Trophoblast cell (in vitro differentiated cells and primary cell): ENCODE measurements at regions not wholly inside any gene's neighbourhood (a gene's known extent, or its start where the extent isn't known, plus 50 kb on each side); places are given as distances from the start of the nearest gene placed in this dataset.

Experiments used
- DNase-seq, 2 donors: peaks; one replicate each; pipeline ENCODE4 v3.0.0-alpha.2; 2016
- H2AFZ ChIP-seq: 2 replicates; pipeline ENCODE4 v1.6.1; 2013; ENCODE audit warnings: low read length, moderate library complexity, mild to moderate bottlenecking; ENCODE audit not compliant: insufficient read depth, poor library complexity
- H2AK5ac ChIP-seq: 2 replicates; pipeline ENCODE4 v1.6.1; 2013; ENCODE audit warnings: mild to moderate bottlenecking, low read length
- H2BK120ac ChIP-seq: 2 replicates; pipeline ENCODE4 v1.6.1; 2013; ENCODE audit warnings: low read length, mild to moderate bottlenecking, moderate library complexity; ENCODE audit not compliant: insufficient read depth, poor library complexity
- H2BK12ac ChIP-seq: 2 replicates; pipeline ENCODE4 v1.6.1; 2013; ENCODE audit warnings: mild to moderate bottlenecking, low read length, moderate library complexity
- H2BK5ac ChIP-seq: 2 replicates; pipeline ENCODE4 v1.6.1; 2013; ENCODE audit warnings: low read length, low read depth, moderate library complexity, mild to moderate bottlenecking; ENCODE audit not compliant: poor library complexity
- H3K14ac ChIP-seq: 2 replicates; pipeline ENCODE4 v1.6.1; 2013; ENCODE audit warnings: mild to moderate bottlenecking, low read length
- H3K18ac ChIP-seq: 2 replicates; pipeline ENCODE4 v1.6.1; 2013; ENCODE audit warnings: mild to moderate bottlenecking, low read length
- H3K23ac ChIP-seq: 2 replicates; pipeline ENCODE4 v1.6.1; 2013; ENCODE audit warnings: low read length
- H3K27ac ChIP-seq: 2 replicates; pipeline ENCODE4 v1.5.1; 2013; ENCODE audit warnings: low read depth, mild to moderate bottlenecking, inconsistent platforms, low read length, moderate library complexity
- H3K27me3 ChIP-seq: 2 replicates; pipeline ENCODE4 v1.6.1; 2013; ENCODE audit warnings: inconsistent platforms, mild to moderate bottlenecking, low read length, moderate library complexity; ENCODE audit not compliant: insufficient read depth
- H3K36me3 ChIP-seq, 2 experiments: 1 replicate in 1 of 2; 2 replicates in 1 of 2; pipeline ENCODE4 v1.6.1; 2013; ENCODE audit warnings: low read length in 2 of 2, mild to moderate bottlenecking in 2 of 2, moderate library complexity in 1 of 2; ENCODE audit not compliant: insufficient read depth in 2 of 2, control insufficient read depth in 1 of 2
- H3K4ac ChIP-seq: 2 replicates; pipeline ENCODE4 v1.6.1; 2013; ENCODE audit warnings: low read depth, mild to moderate bottlenecking, low read length, moderate library complexity
- H3K4me1 ChIP-seq, 2 experiments: 1 replicate in 1 of 2; 2 replicates in 1 of 2; pipeline ENCODE4 v1.6.1; 2013; ENCODE audit warnings: low read length in 2 of 2, mild to moderate bottlenecking in 2 of 2, moderate library complexity in 1 of 2; ENCODE audit not compliant: insufficient read depth in 2 of 2, control insufficient read depth in 1 of 2
- H3K4me2 ChIP-seq: 2 replicates; pipeline ENCODE4 v1.6.1; 2013; ENCODE audit warnings: inconsistent platforms, mild to moderate bottlenecking, low read length, moderate library complexity
- H3K4me3 ChIP-seq: 2 replicates; pipeline ENCODE4 v1.5.1; 2013; ENCODE audit warnings: mild to moderate bottlenecking, low read depth, low read length, inconsistent platforms
- H3K79me1 ChIP-seq: one replicate; pipeline ENCODE4 v1.6.1; 2013; ENCODE audit warnings: low read length
- H3K79me2 ChIP-seq: 2 replicates; pipeline ENCODE4 v1.6.1; 2013; ENCODE audit warnings: low read length, mild to moderate bottlenecking; ENCODE audit not compliant: control insufficient read depth, insufficient read depth, poor library complexity
- H3K9ac ChIP-seq: 2 replicates; pipeline ENCODE4 v1.6.1; 2013; ENCODE audit warnings: mild to moderate bottlenecking, low read length
- H3K9me3 ChIP-seq: 2 replicates; pipeline ENCODE4 v1.6.1; 2013; ENCODE audit warnings: low read depth, mild to moderate bottlenecking, control low read depth, inconsistent platforms, low read length; ENCODE audit not compliant: insufficient read depth
- H4K12ac ChIP-seq: 2 replicates; pipeline ENCODE4 v1.6.1; 2013; ENCODE audit warnings: low read depth, mild to moderate bottlenecking, low read length, moderate library complexity
- H4K8ac ChIP-seq: 2 replicates; pipeline ENCODE4 v1.6.1; 2013; ENCODE audit warnings: low read depth, mild to moderate bottlenecking, low read length, moderate library complexity
- H4K91ac ChIP-seq: one replicate; pipeline ENCODE4 v1.6.1; 2013; ENCODE audit warnings: low read depth, mild to moderate bottlenecking, low read length, moderate library complexity
- WGBS: extraction: QIAGEN DNeasy Blood & Tissue Kit; methylation state at CpG from one replicate; pipeline ENCODE4 v1.1.7; 2013; ENCODE audit warnings: missing lambda C conversion rate; ENCODE audit not compliant: insufficient read length, insufficient coverage; ENCODE audit errors: extremely low coverage; 5-methylcytosine and 5-hydroxymethylcytosine counted together

GRCh38 chr5:36491856-36492255 lies 114.5 kb upstream of the SLC1A3 start:
- no peak for DNase-seq
- H2BK12ac ChIP-seq: no peak overlapping the region

GRCh38 chr5:36492984-36493654 lies 113.3 kb upstream of the SLC1A3 start:
- Histone ChIP-seq H3K4me1 (no peaks in the 10 kb centered on the region), H3K27me3 (no peaks in the 10 kb centered on the region), H4K8ac (no peak overlapping the region), H3K79me1 (no peaks in the 10 kb centered on the region), H3K23ac (no peak overlapping the region), H3K36me3 (no peaks in the 10 kb centered on the region), H3K14ac (no peak overlapping the region), H2AFZ (no peak overlapping the region), H3K4me2 (no peak overlapping the region), H2BK12ac (no peak overlapping the region), H3K27ac (no peak overlapping the region), H4K12ac (no peak overlapping the region), H2BK120ac (no peak overlapping the region), H2AK5ac (no peak overlapping the region), H2BK5ac (no peak overlapping the region), H3K4me3 (no peak overlapping the region), H3K79me2 (no peaks in the 10 kb centered on the region), H4K91ac (no peak overlapping the region), H3K18ac (no peak overlapping the region), H3K9me3 (no peaks in the 10 kb centered on the region), H3K4ac (no peak overlapping the region), H3K9ac (no peak overlapping the region)
- DNase-seq: no peak
- WGBS: no CpG with 5 or more reads among the region's 2 CpGs

More at GRCh38 chr5:36491856-36492255, 114.5 kb upstream of the SLC1A3 start:
- H3K18ac ChIP-seq: no peak overlapping the region
- no peak overlapping the region for H3K4me2 ChIP-seq
- no peak overlapping the region for H3K4ac ChIP-seq
- H3K79me1 ChIP-seq: no peaks in the 10 kb centered on the region
- H3K79me2 ChIP-seq: no peaks in the 10 kb centered on the region
- H3K27ac ChIP-seq: no peak overlapping the region
- H3K36me3 ChIP-seq: no peaks in the 10 kb centered on the region
- no peaks in the 10 kb centered on the region for H3K27me3 ChIP-seq
- H3K14ac ChIP-seq: no peak overlapping the region
- H2AFZ ChIP-seq: no peak overlapping the region
- no CpG with 5 or more reads among the region's 7 CpGs for WGBS
- H3K4me1 ChIP-seq: no peaks in the 10 kb centered on the region
- no peak overlapping the region for H4K12ac ChIP-seq
- H3K4me3 ChIP-seq: no peak overlapping the region
- no peak overlapping the region for H2AK5ac ChIP-seq
- no peak overlapping the region for H2BK5ac ChIP-seq
- H3K9ac ChIP-seq: no peak overlapping the region
- H2BK120ac ChIP-seq: no peak overlapping the region
- no peak overlapping the region for H4K91ac ChIP-seq
- H4K8ac ChIP-seq: no peak overlapping the region
- H3K9me3 ChIP-seq: no peaks in the 10 kb centered on the region
- H3K23ac ChIP-seq: no peak overlapping the region

- Histone ChIP-seq H4K91ac (no peak overlapping the region), H3K4me3 (no peak overlapping the region), H2BK5ac (no peak overlapping the region), H3K23ac (no peak overlapping the region), H3K27ac (no peak overlapping the region), H3K9ac (no peak overlapping the region), H2AFZ (no peak overlapping the region), H3K18ac (no peak overlapping the region), H3K27me3 (no peaks in the 10 kb centered on the region), H3K4me1 (no peaks in the 10 kb centered on the region), H3K79me2 (no peaks in the 10 kb centered on the region), H2BK120ac (no peak overlapping the region), H3K36me3 (no peaks in the 10 kb centered on the region), H4K12ac (no peak overlapping the region), H3K4me2 (no peak overlapping the region), H2BK12ac (no peak overlapping the region), H3K4ac (no peak overlapping the region), H3K79me1 (no peaks in the 10 kb centered on the region), H3K14ac (no peak overlapping the region), H2AK5ac (no peak overlapping the region), H4K8ac (no peak overlapping the region), H3K9me3 (no peaks in the 10 kb centered on the region)
- WGBS: no CpG with 5 or more reads among the region's 1 CpG
- no peak for DNase-seq
Observed at GRCh38 chr5:36494028-36494427, 112.4 kb upstream of the SLC1A3 start.

- H3K79me1 ChIP-seq: no peaks in the 10 kb centered on the region
- no peak overlapping the region for H4K91ac ChIP-seq
- no peaks in the 10 kb centered on the region for H3K36me3 ChIP-seq
- H2AK5ac ChIP-seq: no peak overlapping the region
- no peak overlapping the region for H3K4ac ChIP-seq
- H2AFZ ChIP-seq: no peak overlapping the region
- H3K14ac ChIP-seq: no peak overlapping the region
- DNase-seq: no peak
- WGBS: no CpG with 5 or more reads among the region's 6 CpGs
- no peak overlapping the region for H3K23ac ChIP-seq
- H2BK5ac ChIP-seq: no peak overlapping the region
- no peak overlapping the region for H3K27ac ChIP-seq
- H4K12ac ChIP-seq: no peak overlapping the region
- H3K79me2 ChIP-seq: no peaks in the 10 kb centered on the region
- H3K9me3 ChIP-seq: no peaks in the 10 kb centered on the region
- no peak overlapping the region for H3K4me2 ChIP-seq
- H3K4me1 ChIP-seq: no peaks in the 10 kb centered on the region
- H3K9ac ChIP-seq: no peak overlapping the region
- no peak overlapping the region for H4K8ac ChIP-seq
- no peak overlapping the region for H3K4me3 ChIP-seq
- no peak overlapping the region for H2BK120ac ChIP-seq
- H2BK12ac ChIP-seq: no peak overlapping the region
- H3K18ac ChIP-seq: no peak overlapping the region
- H3K27me3 ChIP-seq: no peaks in the 10 kb centered on the region
Observed at GRCh38 chr5:36494841-36495601, 111.4 kb upstream of the SLC1A3 start.
